DND-41 (cell line): ENCODE measurements at regions not wholly inside any gene's neighbourhood (a gene's known extent, or its start where the extent isn't known, plus 50 kb on each side); places are given as distances from the start of the nearest gene placed in this dataset.

Experiments used
- ATAC-seq: fragments of 200-7000 bp; cut with Tn5 transposase; 3 replicates; pipeline ENCODE4 v1.9.1; 2021; ENCODE audit warnings: low read depth; ENCODE audit not compliant: insufficient read depth
- DNase-seq: peaks from one replicate; pipeline ENCODE4 v3.0.0-alpha.2; 2020
- H2AFZ ChIP-seq: 2 replicates; pipeline ENCODE4 v1.6.0; 2012; ENCODE audit warnings: low read depth, low read length
- H3K27ac ChIP-seq: 2 replicates; pipeline ENCODE4 v1.5.1; 2012; ENCODE audit warnings: low read length, inconsistent platforms
- H3K27me3 ChIP-seq: fragments of 200-600 bp; sonication (generic); 2 replicates; pipeline ENCODE4 v1.6.0; 2012; ENCODE audit warnings: low read length, mild to moderate bottlenecking, inconsistent platforms; ENCODE audit not compliant: insufficient read depth, poor library complexity
- H3K36me3 ChIP-seq: 2 replicates; pipeline ENCODE4 v1.5.1; 2012; ENCODE audit warnings: low read length, inconsistent platforms; ENCODE audit not compliant: insufficient read depth
- H3K4me1 ChIP-seq: 2 replicates; pipeline ENCODE4 v1.5.1; 2012; ENCODE audit warnings: mild to moderate bottlenecking, low read length; ENCODE audit not compliant: insufficient read depth
- H3K4me2 ChIP-seq: 2 replicates; pipeline ENCODE4 v1.6.0; 2012; ENCODE audit warnings: mild to moderate bottlenecking, moderate library complexity, low read length, inconsistent platforms; ENCODE audit not compliant: insufficient read depth
- H3K4me3 ChIP-seq, 2 experiments: fragments of 200-600 bp in 1 of 2; shearing (Covaris generic) in 1 of 2; 2 replicates each; pipeline ENCODE4 v1.5.1; 2012 to 2016; ENCODE audit warnings: inconsistent platforms in 2 of 2, low read length in 2 of 2, mild to moderate bottlenecking in 2 of 2, low read depth in 1 of 2, moderate library complexity in 1 of 2
- H3K79me2 ChIP-seq: 2 replicates; pipeline ENCODE4 v1.6.0; 2012; ENCODE audit warnings: low read length, inconsistent platforms; ENCODE audit not compliant: insufficient read depth
- H3K9ac ChIP-seq: 2 replicates; pipeline ENCODE4 v1.6.0; 2012; ENCODE audit warnings: low read depth, mild to moderate bottlenecking, inconsistent platforms, low read length, moderate library complexity
- H3K9me3 ChIP-seq: 2 replicates; pipeline ENCODE4 v1.5.1; 2012; ENCODE audit warnings: low read length, moderate library complexity, mild to moderate bottlenecking, inconsistent platforms; ENCODE audit not compliant: insufficient read depth, severe bottlenecking
- H4K20me1 ChIP-seq: 2 replicates; pipeline ENCODE4 v1.6.0; 2012; ENCODE audit warnings: low read length; ENCODE audit not compliant: insufficient read depth
- EZH2 ChIP-seq: IDR thresholded peaks from 3 replicates; pipeline ENCODE4 v1.6.1; 2012; ENCODE audit warnings: borderline replicate concordance, low read depth, mild to moderate bottlenecking, moderate library complexity, low read length, inconsistent platforms; ENCODE audit not compliant: severe bottlenecking
- TF ChIP-seq, protein P1 (sequence below): IDR thresholded peaks from 2 replicates; pipeline ENCODE4 v1.5.1; 2012; ENCODE audit warnings: borderline replicate concordance, low read length, moderate library complexity, mild to moderate bottlenecking; ENCODE audit not compliant: poor library complexity, severe bottlenecking; ENCODE audit errors: extremely low read depth

GRCh38 chr15:38707802-38708671 lies 143.4 kb upstream of the RASGRP1 start:
- Histone ChIP-seq H3K79me2 (no peaks in the 10 kb centered on the region), H3K27me3 (peaks cover 16% of the 10 kb centered on the region), H3K27ac (no peak overlapping the region), H3K4me3 (no peak overlapping the region), H3K4me1 (no peaks in the 10 kb centered on the region), H2AFZ (no peak overlapping the region), H3K9ac (no peak overlapping the region), H3K4me2 (no peak overlapping the region), H4K20me1 (no peaks in the 10 kb centered on the region), H3K9me3 (no peaks in the 10 kb centered on the region), H3K36me3 (no peaks in the 10 kb centered on the region)
- TF ChIP-seq, protein P1, sequence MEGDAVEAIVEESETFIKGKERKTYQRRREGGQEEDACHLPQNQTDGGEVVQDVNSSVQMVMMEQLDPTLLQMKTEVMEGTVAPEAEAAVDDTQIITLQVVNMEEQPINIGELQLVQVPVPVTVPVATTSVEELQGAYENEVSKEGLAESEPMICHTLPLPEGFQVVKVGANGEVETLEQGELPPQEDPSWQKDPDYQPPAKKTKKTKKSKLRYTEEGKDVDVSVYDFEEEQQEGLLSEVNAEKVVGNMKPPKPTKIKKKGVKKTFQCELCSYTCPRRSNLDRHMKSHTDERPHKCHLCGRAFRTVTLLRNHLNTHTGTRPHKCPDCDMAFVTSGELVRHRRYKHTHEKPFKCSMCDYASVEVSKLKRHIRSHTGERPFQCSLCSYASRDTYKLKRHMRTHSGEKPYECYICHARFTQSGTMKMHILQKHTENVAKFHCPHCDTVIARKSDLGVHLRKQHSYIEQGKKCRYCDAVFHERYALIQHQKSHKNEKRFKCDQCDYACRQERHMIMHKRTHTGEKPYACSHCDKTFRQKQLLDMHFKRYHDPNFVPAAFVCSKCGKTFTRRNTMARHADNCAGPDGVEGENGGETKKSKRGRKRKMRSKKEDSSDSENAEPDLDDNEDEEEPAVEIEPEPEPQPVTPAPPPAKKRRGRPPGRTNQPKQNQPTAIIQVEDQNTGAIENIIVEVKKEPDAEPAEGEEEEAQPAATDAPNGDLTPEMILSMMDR: peak; percentile 74
- no peak for TF ChIP-seq EZH2
- ATAC-seq (peak; percentile 86), DNase-seq (peak; percentile 49)

GRCh38 chr15:38708672-38709180 lies 144.1 kb upstream of the RASGRP1 start:
- Histone ChIP-seq H3K27me3 (peaks cover 15% of the 10 kb centered on the region), H3K27ac (no peak overlapping the region), H2AFZ (no peak overlapping the region), H3K4me3 (no peak overlapping the region), H4K20me1 (no peaks in the 10 kb centered on the region), H3K4me2 (no peak overlapping the region), H3K9me3 (no peaks in the 10 kb centered on the region), H3K4me1 (no peaks in the 10 kb centered on the region), H3K36me3 (no peaks in the 10 kb centered on the region), H3K9ac (no peak overlapping the region), H3K79me2 (no peaks in the 10 kb centered on the region)
- ATAC-seq (no peak), DNase-seq (no peak)
- no peak for TF ChIP-seq EZH2
- TF ChIP-seq, protein P1: no peak

DNA sequence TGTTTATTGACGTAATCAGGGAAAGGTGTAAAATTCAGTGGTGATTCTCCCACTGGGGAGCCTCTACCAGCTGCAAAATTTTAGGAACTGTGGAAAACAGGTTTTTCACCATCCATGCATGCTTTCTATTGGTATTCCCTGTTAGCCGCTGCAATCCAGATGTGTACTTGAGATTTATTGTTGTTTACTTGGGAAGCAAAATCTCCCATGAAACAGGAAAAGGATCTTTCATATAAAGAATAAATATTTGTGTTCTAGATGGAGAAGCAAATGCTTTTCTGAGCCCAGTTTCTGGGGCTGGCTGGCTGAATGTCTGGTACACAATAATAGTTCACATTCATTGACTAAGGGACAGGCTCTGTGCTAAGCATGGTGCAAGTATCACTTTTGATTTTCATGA lies 144.6 kb upstream of the RASGRP1 start:
- Histone ChIP-seq H3K4me3 (no peak overlapping the region), H3K79me2 (no peaks in the 10 kb centered on the region), H3K27ac (no peak overlapping the region), H3K4me1 (no peaks in the 10 kb centered on the region), H3K4me2 (no peak overlapping the region), H3K27me3 (peaks cover 13% of the 10 kb centered on the region), H2AFZ (no peak overlapping the region), H3K9ac (no peak overlapping the region), H3K36me3 (no peaks in the 10 kb centered on the region), H3K9me3 (no peaks in the 10 kb centered on the region), H4K20me1 (no peaks in the 10 kb centered on the region)
- TF ChIP-seq, protein P1: no peak
- no peak for TF ChIP-seq EZH2
- ATAC-seq: no peak
- DNase-seq: no peak
